GM21381 (cell line): ENCODE measurements at regions not wholly inside any gene's neighbourhood (a gene's known extent, or its start where the extent isn't known, plus 50 kb on each side); places are given as distances from the start of the nearest gene placed in this dataset.
A peak's percentile ranks its signal among the peaks of the same experiment; 100 is the strongest.
"Not testable (repeated sequence)": the region's sequence is repeated elsewhere in the genome, so short reads cannot be mapped to it uniquely, and the experiment has no call there.

Experiments
- ATAC-seq: cut with Tn5 transposase; IDR thresholded peaks from one replicate; pipeline ENCODE4 v1.9.1; 2021; ENCODE audit warnings: mild to moderate bottlenecking, moderate library complexity; ENCODE audit not compliant: unreplicated experiment

- no peak for ATAC-seq
These were observed 247.9 kb downstream of the ZPLD1 start for GRCh38 chr3:102682741-102683140.

DNA sequence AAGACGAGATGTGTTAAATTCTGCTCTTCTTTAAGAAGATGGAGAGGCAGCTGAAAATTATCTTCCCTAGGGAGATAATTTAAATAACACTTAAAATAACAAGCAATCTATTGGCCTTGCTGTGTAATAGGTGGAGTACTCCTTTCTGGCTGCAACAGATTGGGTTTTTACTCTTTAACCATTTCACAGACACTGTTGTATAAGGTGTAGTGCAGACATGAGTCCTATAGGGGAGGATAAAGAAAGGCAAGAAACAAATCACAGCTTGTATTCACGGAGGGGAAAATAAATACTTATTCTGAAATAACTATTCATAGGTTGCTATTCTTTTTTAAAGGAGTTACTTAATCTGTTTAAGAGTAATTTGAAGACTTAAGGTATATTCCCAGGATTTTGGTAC, 252.0 kb downstream of the ZPLD1 start:
- ATAC-seq, result no peak

DNA sequence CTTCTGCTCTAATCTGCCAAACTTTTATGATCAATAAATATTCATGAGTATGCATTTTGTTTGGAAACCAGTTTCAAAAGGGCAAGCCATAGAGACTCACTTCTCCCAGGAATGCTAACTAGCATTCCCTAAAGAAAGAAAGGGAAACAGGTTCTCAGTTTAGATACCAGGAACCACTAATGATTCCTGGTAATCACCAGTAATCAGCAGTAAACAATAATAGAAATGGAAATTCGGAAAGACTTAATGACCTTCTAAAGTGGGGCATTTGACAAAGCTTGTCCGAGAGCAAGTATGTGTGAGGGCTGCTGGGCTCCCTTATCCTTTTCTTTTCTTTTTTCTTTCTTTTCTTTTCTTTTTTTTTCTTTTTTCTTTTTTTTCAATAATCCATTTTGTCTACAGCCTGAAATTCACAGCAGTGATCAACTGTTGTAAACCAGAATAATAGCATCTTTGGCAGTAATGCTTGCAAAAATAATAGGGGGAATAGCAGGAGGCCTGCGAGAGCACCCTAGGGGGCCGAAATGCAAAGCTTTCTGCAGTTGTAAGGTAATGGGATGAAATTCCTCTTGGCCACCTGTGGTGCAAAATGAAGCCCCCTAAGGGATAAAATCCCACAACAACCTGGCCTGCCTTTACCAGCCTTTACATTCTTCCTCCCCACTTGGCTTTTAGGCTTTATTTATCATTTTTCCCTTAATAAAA, 253.2 kb downstream of the ZPLD1 start:
- ATAC-seq, result no peak

DNA sequence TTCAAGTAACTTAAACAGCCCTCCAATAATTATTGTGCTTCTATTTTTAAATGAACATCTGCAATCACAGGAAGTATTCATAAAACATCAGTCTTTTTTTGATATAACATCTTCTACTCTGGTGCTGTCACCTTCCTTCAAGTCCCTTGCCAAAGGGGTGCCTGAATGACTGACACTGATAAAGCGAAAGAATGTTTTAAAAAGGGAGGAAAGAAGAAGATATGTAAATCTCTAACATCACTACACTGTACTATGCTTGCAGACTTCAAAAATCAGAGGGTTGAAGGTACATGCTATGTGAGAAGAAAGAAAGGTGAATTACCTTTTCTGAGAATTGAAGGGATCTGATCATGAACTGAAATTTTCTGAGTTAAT, 253.7 kb downstream of the ZPLD1 start:
- ATAC-seq, result no peak

- ATAC-seq, result no peak
These were observed 256.7 kb downstream of the ZPLD1 start for GRCh38 chr3:102691507-102691906.

DNA sequence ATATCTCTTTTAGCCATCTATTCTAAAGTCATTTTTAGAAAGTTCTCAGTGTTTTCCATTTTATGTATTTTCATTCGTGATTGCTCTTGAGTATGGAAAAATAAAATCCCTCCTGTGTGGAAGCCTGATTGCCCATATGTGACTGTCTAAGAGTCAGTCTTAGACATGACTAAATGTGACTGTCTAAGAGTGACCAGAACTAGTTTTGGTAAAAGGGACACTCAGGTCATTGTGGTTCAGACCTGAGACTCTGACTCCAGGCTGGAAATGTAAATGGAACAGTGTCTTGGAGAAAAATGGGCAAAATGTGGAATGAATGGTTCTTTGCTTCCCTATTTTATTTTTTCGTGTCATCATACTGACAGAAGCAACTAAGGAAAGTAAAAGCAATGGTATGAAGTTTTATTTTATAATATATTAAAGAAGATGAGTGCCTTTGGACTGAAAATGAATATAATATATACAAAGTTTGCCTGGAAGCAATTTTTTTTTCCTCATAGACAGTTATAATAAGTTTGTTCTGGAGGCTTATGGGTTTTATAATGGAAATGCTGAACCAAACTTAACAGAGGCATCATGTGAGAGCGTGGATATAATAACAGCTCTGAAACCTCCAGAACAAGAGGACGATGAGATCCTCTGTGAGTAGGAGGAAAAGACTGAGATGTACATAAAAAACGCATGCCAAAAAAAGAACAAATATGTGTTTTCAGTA, 264.4 kb downstream of the ZPLD1 start:
- no peak for ATAC-seq

- ATAC-seq, result no peak
These were observed 265.0 kb downstream of the ZPLD1 start for GRCh38 chr3:102699819-102700140.

DNA sequence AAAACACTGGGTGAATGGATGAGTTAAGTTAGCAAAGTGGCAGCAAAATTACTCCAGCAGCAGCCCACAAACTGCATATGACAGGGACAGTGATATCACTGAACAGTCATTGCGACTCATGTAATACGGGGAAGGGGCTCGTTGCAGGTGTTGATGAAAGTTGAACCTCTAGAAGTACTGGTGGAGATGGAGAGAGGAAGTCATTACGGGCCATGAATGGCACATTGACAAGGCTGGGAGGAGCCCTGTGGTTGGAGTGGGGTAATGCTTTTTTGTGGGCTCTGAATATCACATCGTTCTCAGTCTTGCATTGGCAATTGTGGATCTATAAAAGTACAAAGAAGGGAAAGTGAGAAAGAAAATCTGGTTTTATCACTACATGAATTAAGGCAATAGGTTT, 278.1 kb downstream of the ZPLD1 start:
- no peak for ATAC-seq

DNA sequence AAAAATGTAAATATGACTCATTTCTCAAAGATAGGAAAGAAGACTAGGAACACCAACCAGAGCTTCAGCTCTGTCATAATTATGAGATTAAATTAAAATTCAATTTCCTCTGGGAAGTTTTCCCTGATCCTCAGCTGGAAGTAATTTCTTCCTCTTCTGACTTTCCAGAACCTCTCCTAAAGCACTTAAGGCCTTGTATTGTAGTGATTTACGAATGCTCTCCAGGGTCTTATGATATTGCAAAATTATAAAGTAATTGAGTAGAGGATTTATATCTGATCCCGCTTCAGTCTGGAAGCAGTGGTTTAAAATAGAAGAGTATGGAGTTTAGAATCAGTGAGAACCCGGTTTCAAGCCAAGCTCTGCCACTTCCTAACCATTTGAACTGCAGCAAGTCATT, 279.8 kb downstream of the ZPLD1 start:
- ATAC-seq, result peak; percentile 23

DNA sequence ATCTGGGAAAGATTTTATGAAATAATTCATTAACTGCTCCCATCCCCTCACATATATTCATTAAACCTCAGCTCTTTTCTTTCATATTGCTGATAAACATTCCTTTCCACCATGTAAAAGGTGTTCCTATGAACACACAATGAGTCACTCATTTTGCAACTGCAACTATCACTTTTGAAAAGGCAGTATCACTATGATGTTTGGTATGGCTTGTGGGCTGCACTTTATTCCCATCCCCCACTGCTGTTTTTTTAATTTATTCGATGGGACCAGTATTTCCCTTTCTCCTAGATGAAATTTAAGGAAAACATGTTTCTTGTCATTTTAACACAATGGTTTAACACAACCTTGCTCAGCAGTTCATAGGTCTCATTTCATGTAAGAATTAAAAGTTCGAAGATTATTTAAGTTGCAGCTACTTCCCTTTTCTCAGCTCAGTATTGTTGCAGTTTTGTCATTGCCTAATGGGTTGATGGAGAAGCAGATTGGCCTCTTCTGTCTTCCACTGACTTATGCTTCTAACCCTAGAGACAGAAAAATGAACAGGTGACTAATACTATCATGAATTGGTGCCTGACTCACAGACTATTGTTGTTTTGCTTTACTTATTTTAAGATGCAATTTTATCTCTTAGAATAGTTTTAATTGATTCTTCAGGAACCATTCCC, 280.3 kb downstream of the ZPLD1 start:
- peak; percentile 94 for ATAC-seq

- ATAC-seq, result no peak
These were observed 283.8 kb downstream of the ZPLD1 start for GRCh38 chr3:102718651-102719050.

DNA sequence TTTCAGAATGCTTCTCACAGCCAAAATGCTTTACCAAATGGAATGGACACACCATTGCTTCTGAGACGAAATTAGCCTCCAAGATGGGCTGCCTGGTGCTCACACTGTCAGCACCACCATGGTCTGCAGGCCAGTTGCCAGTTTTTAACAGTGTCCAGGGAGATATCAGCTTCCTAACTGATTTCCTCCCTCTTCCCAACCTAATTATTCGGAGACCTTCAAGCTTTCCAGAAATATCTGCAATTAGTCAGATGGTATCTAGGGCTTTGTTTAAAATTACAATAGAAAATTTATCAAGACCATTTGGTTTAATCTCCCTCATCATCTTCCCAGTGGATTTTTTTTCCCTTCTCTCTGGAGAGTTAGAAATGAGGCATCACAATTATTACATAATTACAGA, 287.5 kb downstream of the ZPLD1 start:
- no peak for ATAC-seq

- no peak for ATAC-seq
These were observed 292.5 kb downstream of the ZPLD1 start for GRCh38 chr3:102727340-102727739.

DNA sequence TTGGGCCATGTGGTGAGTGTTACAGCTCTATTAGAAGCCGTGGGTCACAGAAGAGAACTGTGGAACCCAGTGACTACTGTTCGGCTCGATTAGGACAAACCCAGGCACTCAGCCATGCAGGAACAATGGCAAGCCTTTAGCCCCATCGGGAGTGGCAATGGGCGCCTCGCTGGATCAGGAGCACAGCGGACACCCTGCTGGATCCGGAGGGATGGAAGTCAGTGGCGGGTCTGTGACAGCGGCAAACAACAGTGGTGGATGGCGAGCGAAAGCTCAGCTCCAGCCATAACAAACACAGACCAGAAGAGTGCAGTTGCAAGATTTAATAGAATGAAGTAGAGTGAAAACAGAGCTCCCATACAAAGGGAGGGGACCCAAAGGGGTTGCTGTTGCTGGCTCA, 297.8 kb downstream of the ZPLD1 start:
- not testable (repeated sequence) for ATAC-seq

DNA sequence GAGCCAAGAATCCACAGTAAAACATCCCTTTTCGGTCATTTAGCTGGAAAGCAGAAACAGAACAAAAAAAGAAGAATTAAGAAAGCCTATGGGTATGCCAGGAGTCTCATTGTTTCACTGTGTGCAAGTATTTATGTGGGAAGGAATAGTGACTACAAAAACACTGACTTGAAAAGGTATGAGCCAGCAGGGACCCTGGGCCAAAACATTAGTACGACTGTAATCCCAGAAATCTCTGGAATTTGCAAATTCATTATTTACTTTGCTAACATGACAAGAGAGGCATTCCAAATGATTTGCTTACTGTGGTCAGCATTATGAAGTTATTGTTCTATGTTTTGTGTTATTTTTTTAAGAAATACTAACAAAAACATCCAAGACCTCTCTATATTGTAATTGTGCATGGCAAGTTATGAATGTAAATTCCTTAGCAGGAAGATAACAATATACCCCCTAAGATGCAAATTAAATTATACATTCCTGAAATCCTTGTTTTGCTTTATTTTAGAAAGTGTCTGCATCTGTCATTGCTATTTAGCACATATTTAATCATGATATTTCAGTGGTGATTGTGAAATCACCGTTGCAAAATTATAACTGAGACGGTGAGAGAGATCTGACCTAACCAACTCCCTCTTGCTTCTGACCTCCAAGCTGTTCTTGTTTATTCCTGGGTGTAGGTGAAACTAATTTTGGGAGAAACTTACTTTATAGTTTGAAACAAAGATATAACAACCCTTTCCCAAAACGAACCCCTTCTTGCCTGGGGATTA, 299.2 kb downstream of the ZPLD1 start:
- no peak for ATAC-seq

- ATAC-seq, result no peak
These were observed 300.5 kb downstream of the ZPLD1 start for GRCh38 chr3:102735311-102735710.

GRCh38 chr3:102736288-102736974, 301.6 kb downstream of the ZPLD1 start:
- ATAC-seq, result no peak

GRCh38 chr3:102736975-102737304, 302.1 kb downstream of the ZPLD1 start:
- ATAC-seq, result no peak

DNA sequence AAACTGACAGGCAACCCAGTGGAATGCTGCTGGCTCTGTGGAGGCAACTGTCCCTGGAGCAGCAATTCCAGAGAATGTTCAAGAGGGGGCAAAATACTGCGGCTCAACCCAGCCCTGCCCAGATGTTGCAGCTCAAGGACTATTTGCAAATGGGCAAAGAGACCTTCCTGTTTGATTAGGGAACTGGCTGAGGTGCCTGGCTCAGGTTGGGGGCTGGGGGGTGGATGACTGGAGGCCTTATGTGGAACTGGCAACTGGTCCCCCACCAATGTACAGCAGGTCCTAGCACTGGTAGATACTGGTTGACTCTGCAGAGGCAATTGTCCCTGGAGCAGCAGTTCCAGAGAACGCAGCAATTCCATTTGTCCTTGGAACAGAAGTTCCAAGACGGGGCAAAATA, 302.5 kb downstream of the ZPLD1 start:
- ATAC-seq, result no peak

- no peak for ATAC-seq
These were observed 306.3 kb downstream of the ZPLD1 start for GRCh38 chr3:102741105-102741504.

DNA sequence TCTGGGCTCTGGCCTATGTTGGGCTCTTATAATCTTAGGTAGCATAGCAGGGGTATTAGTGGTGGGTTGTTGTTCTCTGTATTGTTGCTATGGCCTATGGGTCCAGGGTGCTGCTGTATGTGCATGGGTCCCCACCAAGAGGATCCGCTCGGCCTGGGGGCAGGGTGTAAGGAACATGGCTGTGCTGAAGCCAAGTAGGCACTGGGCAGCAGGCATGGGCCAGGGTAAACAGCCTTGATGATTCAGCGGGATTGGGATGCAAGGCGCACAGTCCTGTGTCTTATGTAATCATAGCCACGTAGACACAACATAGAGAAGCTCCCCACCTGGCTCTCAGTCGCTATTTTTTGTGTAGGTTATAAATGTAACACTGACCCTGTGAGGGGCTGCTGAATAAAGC, 306.9 kb downstream of the ZPLD1 start:
- no peak for ATAC-seq
